ENCODE measurements at regions not wholly inside any gene's neighbourhood (a gene's known extent, or its start where the extent isn't known, plus 50 kb on each side); places are given as distances from the start of the nearest gene placed in this dataset.

- TF ChIP-seq POLR2A (IDR thresholded peaks at IDR 0.05) (no peak), CTCF (IDR thresholded peaks at IDR 0.05) (no peak)
Measured at GRCh38 chrX:121169099-121170035, 122.0 kb downstream of the GLUD2 start.

All from testis (tissue), 2 donors.